ENCODE measurements at regions not wholly inside any gene's neighbourhood (a gene's known extent, or its start where the extent isn't known, plus 50 kb on each side); places are given as distances from the start of the nearest gene placed in this dataset.

DNA sequence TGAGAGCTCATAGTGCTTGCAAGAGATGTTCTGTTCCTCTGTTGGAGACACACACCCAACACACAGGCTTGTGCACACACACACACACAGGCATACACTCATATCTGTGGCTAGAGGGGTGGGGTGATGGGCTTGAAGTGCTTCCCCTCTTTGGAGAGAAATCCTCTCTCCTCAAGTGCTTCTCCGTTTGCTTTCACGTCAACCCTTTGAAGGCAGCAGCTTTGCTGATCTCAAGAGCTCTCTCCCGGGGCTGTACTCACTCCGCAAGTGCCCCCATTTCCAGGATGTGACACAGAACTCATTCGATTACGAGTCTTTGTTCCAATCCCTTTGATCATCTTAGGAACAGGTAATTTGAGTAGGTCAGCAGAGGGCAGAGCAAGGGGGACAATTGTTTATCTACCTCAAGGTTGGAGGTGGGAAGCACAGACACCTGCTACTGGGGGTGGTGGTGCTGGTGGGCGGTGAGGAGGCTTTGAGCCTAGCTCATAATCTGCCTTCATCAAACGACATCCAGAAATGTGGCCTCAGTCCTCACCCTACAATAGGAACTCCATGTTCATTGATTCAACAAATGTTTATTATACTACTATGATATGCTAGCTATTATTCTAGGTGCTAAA, 529.8 kb upstream of the CADM1 start:
- no peak for TF ChIP-seq POLR2A (IDR thresholded peaks at IDR 0.05)
- TF ChIP-seq, protein P1, sequence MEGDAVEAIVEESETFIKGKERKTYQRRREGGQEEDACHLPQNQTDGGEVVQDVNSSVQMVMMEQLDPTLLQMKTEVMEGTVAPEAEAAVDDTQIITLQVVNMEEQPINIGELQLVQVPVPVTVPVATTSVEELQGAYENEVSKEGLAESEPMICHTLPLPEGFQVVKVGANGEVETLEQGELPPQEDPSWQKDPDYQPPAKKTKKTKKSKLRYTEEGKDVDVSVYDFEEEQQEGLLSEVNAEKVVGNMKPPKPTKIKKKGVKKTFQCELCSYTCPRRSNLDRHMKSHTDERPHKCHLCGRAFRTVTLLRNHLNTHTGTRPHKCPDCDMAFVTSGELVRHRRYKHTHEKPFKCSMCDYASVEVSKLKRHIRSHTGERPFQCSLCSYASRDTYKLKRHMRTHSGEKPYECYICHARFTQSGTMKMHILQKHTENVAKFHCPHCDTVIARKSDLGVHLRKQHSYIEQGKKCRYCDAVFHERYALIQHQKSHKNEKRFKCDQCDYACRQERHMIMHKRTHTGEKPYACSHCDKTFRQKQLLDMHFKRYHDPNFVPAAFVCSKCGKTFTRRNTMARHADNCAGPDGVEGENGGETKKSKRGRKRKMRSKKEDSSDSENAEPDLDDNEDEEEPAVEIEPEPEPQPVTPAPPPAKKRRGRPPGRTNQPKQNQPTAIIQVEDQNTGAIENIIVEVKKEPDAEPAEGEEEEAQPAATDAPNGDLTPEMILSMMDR (IDR thresholded peaks at IDR 0.05) = no peak
